Esophagus muscularis mucosa (tissue), 4 donors: ENCODE measurements at regions not wholly inside any gene's neighbourhood (a gene's known extent, or its start where the extent isn't known, plus 50 kb on each side); places are given as distances from the start of the nearest gene placed in this dataset.

Experiments
- DNase-seq: peaks from one replicate; pipeline ENCODE4 v3.0.0-alpha.2; 2017; ENCODE audit errors: extremely low spot score
- H3K27ac ChIP-seq, 4 donors: fragments of 200-600 bp; sonication (generic); replicated peaks in 1 of 4; 1 replicate in 3 of 4; 2 replicates in 1 of 4; pipeline ENCODE4 v1.5.1; 2016 to 2019; ENCODE audit warnings: mild to moderate bottlenecking in 1 of 4
- H3K27me3 ChIP-seq, 4 donors: fragments of 200-600 bp; sonication (generic); one replicate each; pipeline versions ENCODE4 v1.5.1 to v1.6.0; 2016 to 2019
- H3K36me3 ChIP-seq, 4 donors: fragments of 200-600 bp; sonication (generic); one replicate each; pipeline ENCODE4 v1.5.1; 2016 to 2019
- H3K4me1 ChIP-seq, 4 donors: fragments of 200-600 bp; sonication (generic); one replicate each; pipeline ENCODE4 v1.5.1; 2016 to 2019
- H3K4me3 ChIP-seq, 4 donors: fragments of 200-600 bp; sonication (generic); 1 replicate in 2 of 4; 2 replicates in 2 of 4; pipeline ENCODE4 v1.5.1; 2016 to 2019; ENCODE audit warnings: mild to moderate bottlenecking in 4 of 4, moderate library complexity in 1 of 4
- H3K9me3 ChIP-seq, 4 donors: fragments of 200-600 bp; sonication (generic); 1 replicate in 3 of 4; 2 replicates in 1 of 4; pipeline ENCODE4 v1.5.1; 2016 to 2019
- CTCF ChIP-seq, 3 experiments: fragments of 200-600 bp in 2 of 3; fragments of 450-650 bp in 1 of 3; sonication (generic) in 2 of 3; IDR thresholded peaks; one replicate each; pipeline ENCODE4 v1.5.1; 2017 to 2019; ENCODE audit warnings: antibody characterized with exemption in 3 of 3, mild to moderate bottlenecking in 2 of 3, moderate library complexity in 1 of 3
- EP300 ChIP-seq: sonication (generic); formaldehyde crosslinking; IDR thresholded peaks from one replicate; pipeline ENCODE4 v1.6.1; 2017; ENCODE audit warnings: antibody characterized with exemption
- POLR2A ChIP-seq: fragments of 450-650 bp; IDR thresholded peaks from one replicate; pipeline ENCODE4 v1.6.1; 2017; ENCODE audit warnings: antibody characterized with exemption, moderate library complexity, mild to moderate bottlenecking, low read depth
- POLR2AphosphoS5 ChIP-seq, 2 donors: sonication (generic); formaldehyde crosslinking; IDR thresholded peaks; one replicate each; pipeline ENCODE4 v1.6.1; 2017; ENCODE audit warnings: antibody characterized with exemption in 2 of 2
- WGBS: methylation state at CpG from one replicate; pipeline ENCODE4 v1.1.5; 2018; 5-methylcytosine and 5-hydroxymethylcytosine counted together
- intact Hi-C: fragments of 100-400 bp; cut with DNase I; formaldehyde crosslinking; loops from one replicate; pipeline ENCODE4 v1.15.1; 2023

GRCh38 chr5:173806270-173807035 lies 81.7 kb upstream of the CPEB4 start:
- intact Hi-C loops: no loop called here
- WGBS: 95% methylated on average over 3 of the region's 7 CpGs
- no peaks in the 10 kb centered on the region for H3K4me1 ChIP-seq

GRCh38 chr5:173807181-173807655 lies 80.9 kb upstream of the CPEB4 start:
- TF ChIP-seq POLR2AphosphoS5 (IDR thresholded peaks at IDR 0.05) (no peak), EP300 (no peak), CTCF (IDR thresholded peaks at IDR 0.05) (no peak), POLR2A (no peak)
- Histone ChIP-seq H3K27me3 (peaks cover 0 to 3% (median 0%) of the 10 kb centered on the region in 4 donors), H3K9me3 (peaks cover 0 to 5% (median 0%) of the 10 kb centered on the region in 4 donors), H3K4me3 (no peak overlapping the region), H3K27ac (no peak overlapping the region), H3K36me3 (no peaks in the 10 kb centered on the region), H3K4me1 (no peaks in the 10 kb centered on the region)
- DNase-seq: no peak
- 88% methylated on average over 17 of the region's 17 CpGs for WGBS
- intact Hi-C loops: no loop called here

More at GRCh38 chr5:173806270-173807035, 81.7 kb upstream of the CPEB4 start:
- no peak overlapping the region for H3K4me3 ChIP-seq
- H3K36me3 ChIP-seq: no peaks in the 10 kb centered on the region
- DNase-seq: no peak
- H3K27ac ChIP-seq: no peak overlapping the region
- H3K27me3 ChIP-seq: peaks cover 0 to 3% (median 0%) of the 10 kb centered on the region in 4 donors
- TF ChIP-seq POLR2AphosphoS5 (IDR thresholded peaks at IDR 0.05): no peak
- no peak for TF ChIP-seq CTCF (IDR thresholded peaks at IDR 0.05)
- TF ChIP-seq EP300: no peak
- TF ChIP-seq POLR2A: no peak
- H3K9me3 ChIP-seq: peaks cover 0 to 5% (median 0%) of the 10 kb centered on the region in 4 donors

- TF ChIP-seq POLR2AphosphoS5 (IDR thresholded peaks at IDR 0.05) (no peak), POLR2A (no peak), CTCF (IDR thresholded peaks at IDR 0.05) (no peak)
- no peak overlapping the region for H3K4me3 ChIP-seq
- no peak overlapping the region for H3K27ac ChIP-seq
- H3K27me3 ChIP-seq: no peaks in the 10 kb centered on the region
- H3K36me3 ChIP-seq: no peaks in the 10 kb centered on the region
- H3K4me1 ChIP-seq: no peaks in the 10 kb centered on the region
- peaks cover 0 to 5% (median 0%) of the 10 kb centered on the region in 4 donors for H3K9me3 ChIP-seq
- DNase-seq: no peak
- WGBS: 89% methylated on average over 9 of the region's 9 CpGs
- intact Hi-C loops: no loop called here
These were observed 79.9 kb upstream of the CPEB4 start for GRCh38 chr5:173808079-173808808.

GRCh38 chr5:173809014-173809413 lies 79.1 kb upstream of the CPEB4 start:
- DNase-seq: no peak
- H3K27ac ChIP-seq: no peak overlapping the region
- intact Hi-C loops: no loop called here
- no peaks in the 10 kb centered on the region for H3K27me3 ChIP-seq
- H3K4me1 ChIP-seq: no peaks in the 10 kb centered on the region
- TF ChIP-seq POLR2AphosphoS5 (IDR thresholded peaks at IDR 0.05) (no peak), POLR2A (no peak), CTCF (IDR thresholded peaks at IDR 0.05) (no peak), EP300 (no peak)
- H3K36me3 ChIP-seq: no peaks in the 10 kb centered on the region
- peaks cover 0 to 5% (median 0%) of the 10 kb centered on the region in 4 donors for H3K9me3 ChIP-seq
- 83% methylated on average over 6 of the region's 6 CpGs for WGBS
- no peak overlapping the region for H3K4me3 ChIP-seq
